ENCODE measurements at regions not wholly inside any gene's neighbourhood (a gene's known extent, or its start where the extent isn't known, plus 50 kb on each side); places are given as distances from the start of the nearest gene placed in this dataset.
A peak's percentile ranks its signal among the peaks of the same experiment; 100 is the strongest.

GRCh38 chr7:41053820-41054219 is 649.1 kb downstream of the INHBA start:
- H3K4me3 ChIP-seq (ENCODE audit: low read depth, low read length), result no peak overlapping the region
- no peak for DNase-seq (ENCODE audit: low read depth)
- TF ChIP-seq CTCF (IDR thresholded peaks at IDR 0.05; ENCODE audit: insufficient read depth, low read length), result no peak

- no peak overlapping the region for H3K4me3 ChIP-seq (ENCODE audit: low read depth, low read length)
- no peak for TF ChIP-seq CTCF (IDR thresholded peaks at IDR 0.05; ENCODE audit: insufficient read depth, low read length)
- DNase-seq (ENCODE audit: low read depth), result no peak
These were observed 650.2 kb downstream of the INHBA start for GRCh38 chr7:41052736-41053135.

- H3K4me3 ChIP-seq (ENCODE audit: low read depth, low read length), result no peak overlapping the region
- no peak for TF ChIP-seq CTCF (IDR thresholded peaks at IDR 0.05; ENCODE audit: insufficient read depth, low read length)
- DNase-seq (ENCODE audit: low read depth), result no peak
These were observed 650.7 kb downstream of the INHBA start for GRCh38 chr7:41052201-41052600.

- TF ChIP-seq CTCF (IDR thresholded peaks at IDR 0.05; ENCODE audit: insufficient read depth, low read length), result no peak
- H3K4me3 ChIP-seq (ENCODE audit: low read depth, low read length), result no peak overlapping the region
- DNase-seq (ENCODE audit: low read depth), result no peak
These were observed 651.4 kb downstream of the INHBA start for GRCh38 chr7:41051535-41051934.

- no peak overlapping the region for H3K4me3 ChIP-seq (ENCODE audit: low read depth, low read length)
- no peak for DNase-seq (ENCODE audit: low read depth)
- TF ChIP-seq CTCF (IDR thresholded peaks at IDR 0.05; ENCODE audit: insufficient read depth, low read length), result no peak
These were observed 651.8 kb downstream of the INHBA start for GRCh38 chr7:41051062-41051461.

- no peak for DNase-seq (ENCODE audit: low read depth)
- H3K4me3 ChIP-seq (ENCODE audit: low read depth, low read length), result no peak overlapping the region
- no peak for TF ChIP-seq CTCF (IDR thresholded peaks at IDR 0.05; ENCODE audit: insufficient read depth, low read length)
These were observed 654.1 kb downstream of the INHBA start for GRCh38 chr7:41048771-41049170.

- TF ChIP-seq CTCF (IDR thresholded peaks at IDR 0.05; ENCODE audit: insufficient read depth, low read length), result no peak
- DNase-seq (ENCODE audit: low read depth), result peak; percentile 47
- no peak overlapping the region for H3K4me3 ChIP-seq (ENCODE audit: low read depth, low read length)
These were observed 655.1 kb downstream of the INHBA start for GRCh38 chr7:41047789-41048191.

Data from fibroblast of the aortic adventitia (primary cell).